GM12875 (cell line): ENCODE measurements at regions not wholly inside any gene's neighbourhood (a gene's known extent, or its start where the extent isn't known, plus 50 kb on each side); places are given as distances from the start of the nearest gene placed in this dataset.

Experiments
- H3K4me3 ChIP-seq: one replicate; pipeline ENCODE4 v1.5.1; 2011; ENCODE audit warnings: low read depth, low read length, control low read depth
- CTCF ChIP-seq: IDR thresholded peaks from 2 replicates; pipeline ENCODE4 v1.5.1; 2011; ENCODE audit warnings: low read depth, mild to moderate bottlenecking, control low read depth, inconsistent platforms, low read length, moderate library complexity, borderline replicate concordance; ENCODE audit not compliant: insufficient read depth

GRCh38 chr3:43971486-43971885, 270.2 kb upstream of the TOPAZ1 start:
- TF ChIP-seq CTCF: no peak
- no peak overlapping the region for H3K4me3 ChIP-seq

- TF ChIP-seq CTCF: no peak
- H3K4me3 ChIP-seq: no peak overlapping the region
Measured at GRCh38 chr3:43978708-43979107, 263.0 kb upstream of the TOPAZ1 start.

- no peak for TF ChIP-seq CTCF
- no peak overlapping the region for H3K4me3 ChIP-seq
Measured at GRCh38 chr3:43979645-43980044, 262.0 kb upstream of the TOPAZ1 start.

GRCh38 chr3:43994657-43995546, 246.8 kb upstream of the TOPAZ1 start:
- TF ChIP-seq CTCF: no peak
- H3K4me3 ChIP-seq: peak overlapping the region; percentile 39

- no peak for TF ChIP-seq CTCF
- peak overlapping the region; percentile 41 for H3K4me3 ChIP-seq
Measured at GRCh38 chr3:43995547-43996378, 245.9 kb upstream of the TOPAZ1 start.

GRCh38 chr3:43996379-43997301, 245.0 kb upstream of the TOPAZ1 start:
- peak; percentile 35; the same call in 1 of the 2 replicates for TF ChIP-seq CTCF
- H3K4me3 ChIP-seq: peak overlapping the region; percentile 41
